ENCODE measurements at regions not wholly inside any gene's neighbourhood (a gene's known extent, or its start where the extent isn't known, plus 50 kb on each side); places are given as distances from the start of the nearest gene placed in this dataset.

DNA sequence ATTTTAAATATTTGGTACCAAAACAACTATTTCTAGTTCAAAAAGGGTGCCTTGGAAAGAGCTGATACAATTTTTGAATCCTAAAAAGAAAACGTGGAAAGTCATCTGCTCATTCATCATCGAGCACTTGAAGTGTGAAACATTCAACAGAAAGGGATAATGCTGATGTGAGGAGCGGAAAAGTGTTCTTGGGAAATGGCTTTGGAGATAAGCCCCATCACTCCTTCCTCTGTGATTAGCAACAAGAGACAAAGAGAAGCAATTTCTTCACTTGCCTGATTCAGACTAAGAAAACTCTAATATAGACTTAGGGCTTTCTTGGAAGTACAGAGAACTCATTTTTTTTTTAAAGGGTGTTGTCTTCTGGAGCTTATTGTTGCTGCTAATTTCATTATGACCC lies 74.9 kb downstream of the C9orf152 start:
- Histone ChIP-seq H3K27me3 (ENCODE audit: insufficient read depth, low read length) (no peaks in the 10 kb centered on the region), H2AFZ (ENCODE audit: low read depth, low read length) (no peak overlapping the region), H3K9me3 (ENCODE audit: low read length) (peaks cover 7% of the 10 kb centered on the region), H3K36me3 (ENCODE audit: insufficient read depth, low read length) (peaks cover 24% of the 10 kb centered on the region), H3K4me1 (ENCODE audit: insufficient read depth, low read length) (peaks cover 7% of the 10 kb centered on the region), H3K4me3 (ENCODE audit: low read length) (no peak overlapping the region)

DNA sequence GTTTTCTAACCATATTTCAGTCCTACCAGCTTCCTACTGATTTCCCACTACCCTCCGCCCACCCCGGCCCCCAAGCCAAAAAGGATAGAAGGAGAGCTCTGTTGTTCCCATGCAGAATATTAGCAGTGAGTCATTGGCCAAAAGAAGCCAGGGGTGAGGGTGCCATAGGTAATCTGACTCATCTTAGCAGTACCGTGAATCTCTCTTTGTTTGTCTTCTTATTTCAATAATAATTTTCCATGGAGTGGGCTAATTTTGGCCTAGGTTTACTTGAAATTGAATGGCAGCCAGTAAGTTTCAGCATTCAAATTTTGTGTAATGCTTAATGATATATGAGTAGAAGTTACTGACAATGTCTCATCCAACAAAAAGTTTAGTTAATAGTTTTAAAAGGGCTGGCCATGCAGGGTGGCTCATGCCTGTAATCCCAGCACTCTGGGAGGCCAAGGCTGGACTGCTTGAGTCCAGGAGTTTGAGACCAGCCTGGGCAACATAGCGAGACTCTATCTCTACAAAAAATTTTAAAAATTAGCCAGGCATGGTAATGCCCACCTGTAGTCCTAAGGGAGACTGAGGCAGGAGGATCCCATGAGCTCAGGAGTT lies 74.2 kb downstream of the C9orf152 start:
- Histone ChIP-seq H3K4me1 (ENCODE audit: insufficient read depth, low read length) (peaks cover 7% of the 10 kb centered on the region), H3K9me3 (ENCODE audit: low read length) (peaks cover 7% of the 10 kb centered on the region), H3K36me3 (ENCODE audit: insufficient read depth, low read length) (peaks cover 30% of the 10 kb centered on the region), H3K4me3 (ENCODE audit: low read length) (no peak overlapping the region), H3K27me3 (ENCODE audit: insufficient read depth, low read length) (no peaks in the 10 kb centered on the region), H2AFZ (ENCODE audit: low read depth, low read length) (no peak overlapping the region)

DNA sequence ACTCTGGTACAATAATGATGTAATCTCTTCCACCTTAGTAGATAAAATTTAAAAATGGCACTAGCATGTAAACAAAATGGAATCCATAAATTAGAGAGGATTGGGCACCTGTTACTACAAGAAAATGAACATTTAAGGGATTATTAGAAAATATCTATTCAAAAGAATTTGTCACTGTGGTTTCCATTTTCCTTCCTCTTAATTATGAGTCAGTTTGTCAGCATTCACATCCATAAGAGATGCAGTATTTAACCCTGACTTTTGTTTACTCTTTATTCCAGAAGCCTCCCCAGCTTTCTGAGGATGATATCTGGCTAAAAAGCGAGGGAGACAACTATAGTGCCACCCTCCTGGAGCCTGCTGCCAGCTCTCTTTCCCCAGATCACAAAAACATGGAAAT lies 72.1 kb downstream of the C9orf152 start:
- Histone ChIP-seq H3K4me3 (ENCODE audit: low read length) (no peak overlapping the region), H3K4me1 (ENCODE audit: insufficient read depth, low read length) (peaks cover 7% of the 10 kb centered on the region), H3K27me3 (ENCODE audit: insufficient read depth, low read length) (no peaks in the 10 kb centered on the region), H3K36me3 (ENCODE audit: insufficient read depth, low read length) (peaks cover 46% of the 10 kb centered on the region), H3K9me3 (ENCODE audit: low read length) (peaks cover 7% of the 10 kb centered on the region), H2AFZ (ENCODE audit: low read depth, low read length) (no peak overlapping the region)

DNA sequence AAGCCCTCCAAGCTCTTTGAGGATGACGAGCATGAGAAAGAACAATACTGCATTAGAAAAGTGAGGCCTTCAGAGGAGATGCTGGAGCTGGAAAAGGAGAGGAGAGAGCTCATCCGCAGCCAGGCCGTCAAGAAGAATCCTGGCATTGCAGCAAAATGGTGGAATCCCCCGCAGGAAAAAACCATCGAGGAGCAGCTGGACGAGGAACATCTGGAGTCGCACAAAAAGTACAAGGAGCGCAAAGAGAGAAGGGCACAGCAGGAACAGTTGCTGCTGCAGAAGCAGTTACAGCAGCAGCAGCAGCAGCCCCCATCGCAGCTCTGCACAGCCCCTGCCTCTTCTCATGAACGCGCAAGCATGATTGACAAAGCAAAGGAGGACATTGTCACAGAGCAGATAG lies 71.2 kb downstream of the C9orf152 start:
- Histone ChIP-seq H3K4me1 (ENCODE audit: insufficient read depth, low read length) (peaks cover under 1% of the 10 kb centered on the region), H3K9me3 (ENCODE audit: low read length) (peaks cover 7% of the 10 kb centered on the region), H3K4me3 (ENCODE audit: low read length) (no peak overlapping the region), H3K27me3 (ENCODE audit: insufficient read depth, low read length) (no peaks in the 10 kb centered on the region), H2AFZ (ENCODE audit: low read depth, low read length) (no peak overlapping the region), H3K36me3 (ENCODE audit: insufficient read depth, low read length) (peaks cover 46% of the 10 kb centered on the region)

DNA sequence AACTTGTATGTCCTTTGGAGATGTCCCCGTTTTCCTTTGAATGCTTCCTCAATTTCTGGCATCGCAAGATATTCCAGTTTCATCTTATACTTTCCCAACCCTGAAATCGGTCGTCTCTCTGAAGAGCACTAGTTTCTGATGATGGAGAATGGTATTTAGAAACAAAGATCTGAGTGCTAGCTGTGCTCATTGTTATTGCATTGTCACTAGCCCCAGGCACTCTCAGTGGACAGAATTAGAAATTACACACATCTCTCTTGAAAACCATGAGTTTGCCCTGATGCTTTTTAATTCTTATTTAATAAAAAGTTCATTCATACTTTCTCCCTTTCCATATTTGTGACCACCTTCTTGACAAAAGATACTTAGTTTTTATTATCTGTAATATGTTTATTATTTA lies 67.7 kb downstream of the C9orf152 start:
- peaks cover 46% of the 10 kb centered on the region for H3K36me3 ChIP-seq (ENCODE audit: insufficient read depth, low read length)

DNA sequence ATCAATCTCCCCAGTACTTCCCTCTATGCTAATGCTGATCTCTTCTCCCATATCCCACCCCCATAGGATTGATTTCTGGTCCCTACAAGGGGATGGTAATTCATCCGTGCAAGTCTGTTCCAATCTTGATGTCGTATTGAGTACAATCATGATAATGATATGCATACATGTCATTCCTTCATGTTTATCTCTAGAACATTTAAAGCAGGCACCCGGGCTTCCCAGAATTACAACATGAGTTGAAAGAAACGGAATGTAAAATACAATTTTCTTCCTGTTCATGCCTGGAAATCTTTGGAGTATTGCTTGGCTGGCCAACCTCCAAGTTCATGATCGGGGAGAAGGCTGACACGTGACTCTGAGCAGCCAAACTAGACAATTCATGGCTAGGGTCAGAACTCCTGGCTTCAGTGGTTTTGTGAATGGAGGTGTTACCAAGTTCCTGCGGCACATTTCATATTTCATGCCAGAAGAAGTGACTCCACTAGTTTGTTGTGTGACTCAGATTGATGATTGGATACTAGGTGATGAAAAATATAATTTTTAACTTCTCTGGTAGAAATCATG lies 66.6 kb downstream of the C9orf152 start:
- no peaks in the 10 kb centered on the region for H3K27me3 ChIP-seq (ENCODE audit: insufficient read depth, low read length)
- H3K36me3 ChIP-seq (ENCODE audit: insufficient read depth, low read length): peaks cover 40% of the 10 kb centered on the region
- H3K9me3 ChIP-seq (ENCODE audit: low read length): peaks cover 4% of the 10 kb centered on the region
- H3K4me3 ChIP-seq (ENCODE audit: low read length): no peak overlapping the region
- no peak overlapping the region for H2AFZ ChIP-seq (ENCODE audit: low read depth, low read length)
- H3K4me1 ChIP-seq (ENCODE audit: insufficient read depth, low read length): no peaks in the 10 kb centered on the region

More for the DNA sequence above, 67.7 kb downstream of the C9orf152 start:
- Histone ChIP-seq H3K27me3 (ENCODE audit: insufficient read depth, low read length) (no peaks in the 10 kb centered on the region), H2AFZ (ENCODE audit: low read depth, low read length) (no peak overlapping the region), H3K4me1 (ENCODE audit: insufficient read depth, low read length) (no peaks in the 10 kb centered on the region), H3K9me3 (ENCODE audit: low read length) (peaks cover 7% of the 10 kb centered on the region), H3K4me3 (ENCODE audit: low read length) (no peak overlapping the region)

DNA sequence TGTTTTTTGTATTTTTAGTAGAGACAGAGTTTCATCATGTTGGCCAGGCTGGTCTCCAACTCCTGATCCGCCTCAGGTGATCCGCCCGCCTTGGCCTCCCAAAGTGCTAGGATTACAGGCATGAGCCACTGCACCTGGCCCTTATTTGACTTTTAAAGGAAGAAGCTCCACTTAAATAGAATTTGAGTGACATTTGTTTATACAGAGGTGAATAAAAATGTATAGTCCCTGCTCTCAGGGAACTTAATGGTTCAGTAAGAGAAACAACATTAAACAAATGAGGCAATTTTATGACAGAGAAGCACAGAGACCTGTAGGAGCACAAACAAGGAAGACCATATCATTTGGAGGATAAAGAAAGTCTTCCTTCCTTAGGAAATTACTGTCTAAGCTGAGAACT lies 65.7 kb downstream of the C9orf152 start:
- Histone ChIP-seq H3K27me3 (ENCODE audit: insufficient read depth, low read length) (no peaks in the 10 kb centered on the region), H3K36me3 (ENCODE audit: insufficient read depth, low read length) (peaks cover 31% of the 10 kb centered on the region), H3K4me1 (ENCODE audit: insufficient read depth, low read length) (no peaks in the 10 kb centered on the region), H3K4me3 (ENCODE audit: low read length) (no peak overlapping the region), H2AFZ (ENCODE audit: low read depth, low read length) (no peak overlapping the region), H3K9me3 (ENCODE audit: low read length) (peaks cover 3% of the 10 kb centered on the region)

DNA sequence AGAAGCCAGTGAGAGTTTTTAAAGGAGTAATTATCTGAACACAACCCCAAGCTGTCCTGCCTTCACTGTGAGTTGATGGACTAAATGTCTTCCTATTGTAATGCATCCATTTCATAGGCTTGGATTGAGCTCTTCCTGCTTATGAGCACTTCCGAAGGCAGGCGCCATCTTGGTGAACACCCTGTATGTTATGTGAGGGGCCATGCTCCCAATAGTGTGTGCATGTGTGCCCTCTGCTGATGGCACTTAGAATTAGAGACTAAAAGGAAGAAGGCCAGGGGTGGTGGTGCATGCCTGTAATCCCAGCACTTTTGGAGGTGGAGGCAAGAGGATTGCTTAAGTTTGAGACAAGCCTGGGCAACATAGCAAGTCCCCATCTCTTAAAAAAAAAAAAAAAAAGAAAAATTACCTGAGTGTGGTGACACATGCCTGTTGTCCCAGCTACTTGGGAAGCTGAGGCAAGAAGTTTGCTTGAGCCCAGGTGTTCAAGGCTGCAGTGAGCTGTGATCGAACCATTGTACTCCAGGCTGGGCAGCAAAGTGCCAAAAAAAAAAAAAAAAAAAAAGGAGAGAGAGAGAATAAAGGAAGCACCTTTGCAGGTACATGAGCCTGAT lies 65.0 kb downstream of the C9orf152 start:
- Histone ChIP-seq H3K9me3 (ENCODE audit: low read length) (no peaks in the 10 kb centered on the region), H3K36me3 (ENCODE audit: insufficient read depth, low read length) (peaks cover 23% of the 10 kb centered on the region), H3K27me3 (ENCODE audit: insufficient read depth, low read length) (no peaks in the 10 kb centered on the region), H3K4me3 (ENCODE audit: low read length) (no peak overlapping the region), H3K4me1 (ENCODE audit: insufficient read depth, low read length) (no peaks in the 10 kb centered on the region), H2AFZ (ENCODE audit: low read depth, low read length) (no peak overlapping the region)

DNA sequence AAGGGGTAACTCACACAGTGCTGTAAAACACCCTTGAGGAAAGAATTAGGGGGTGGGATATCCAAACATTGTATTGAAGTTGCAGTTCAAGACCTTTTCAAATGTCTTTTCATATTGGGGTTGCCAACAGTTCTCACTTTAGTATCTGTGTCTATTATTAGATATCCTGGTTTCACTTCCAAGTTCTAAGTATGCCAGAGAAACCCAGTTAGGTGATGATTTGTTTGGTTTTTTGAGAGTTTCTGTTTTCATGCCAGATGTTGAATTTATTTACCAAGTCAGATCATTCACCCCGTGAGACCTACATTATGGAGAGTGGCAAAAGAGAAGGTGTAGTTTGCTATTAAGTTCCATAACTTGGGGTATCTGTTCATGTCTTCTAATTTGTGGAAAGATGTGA lies 64.5 kb downstream of the C9orf152 start:
- Histone ChIP-seq H3K4me3 (ENCODE audit: low read length) (no peak overlapping the region), H3K36me3 (ENCODE audit: insufficient read depth, low read length) (peaks cover 18% of the 10 kb centered on the region), H3K27me3 (ENCODE audit: insufficient read depth, low read length) (no peaks in the 10 kb centered on the region), H3K9me3 (ENCODE audit: low read length) (no peaks in the 10 kb centered on the region), H2AFZ (ENCODE audit: low read depth, low read length) (no peak overlapping the region), H3K4me1 (ENCODE audit: insufficient read depth, low read length) (peaks cover 4% of the 10 kb centered on the region)

DNA sequence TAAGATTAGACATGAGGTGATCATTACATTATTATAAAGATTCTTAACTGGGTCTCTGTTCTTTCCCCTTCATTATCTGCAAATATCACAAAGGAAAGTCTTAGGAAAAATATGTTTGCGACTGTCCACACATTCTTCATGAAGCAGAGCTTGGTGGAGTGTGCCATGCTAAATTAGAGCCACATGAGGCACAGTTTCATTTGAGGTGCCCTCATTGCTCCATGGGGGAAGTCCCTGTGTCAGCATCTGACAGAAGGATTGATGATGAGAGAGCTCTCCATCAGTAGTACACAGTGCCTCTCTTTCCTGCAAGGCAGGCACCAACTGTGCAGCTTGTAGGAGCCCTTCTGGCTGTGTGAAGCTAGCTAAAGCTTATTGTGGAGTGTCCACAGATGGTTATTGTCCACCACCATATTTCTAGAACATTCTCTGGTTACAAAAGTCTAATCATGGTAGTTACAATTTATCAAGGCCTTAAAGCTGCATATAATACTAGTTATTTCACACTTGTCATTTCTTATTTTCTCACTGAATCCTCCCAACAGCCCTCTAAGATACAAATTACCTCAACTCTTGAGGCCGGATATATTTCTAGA lies 63.9 kb downstream of the C9orf152 start:
- H2AFZ ChIP-seq (ENCODE audit: low read depth, low read length): no peak overlapping the region
- H3K4me1 ChIP-seq (ENCODE audit: insufficient read depth, low read length): peaks cover 4% of the 10 kb centered on the region
- no peak overlapping the region for H3K4me3 ChIP-seq (ENCODE audit: low read length)
- H3K27me3 ChIP-seq (ENCODE audit: insufficient read depth, low read length): no peaks in the 10 kb centered on the region
- no peaks in the 10 kb centered on the region for H3K9me3 ChIP-seq (ENCODE audit: low read length)
- H3K36me3 ChIP-seq (ENCODE audit: insufficient read depth, low read length): peaks cover 13% of the 10 kb centered on the region

DNA sequence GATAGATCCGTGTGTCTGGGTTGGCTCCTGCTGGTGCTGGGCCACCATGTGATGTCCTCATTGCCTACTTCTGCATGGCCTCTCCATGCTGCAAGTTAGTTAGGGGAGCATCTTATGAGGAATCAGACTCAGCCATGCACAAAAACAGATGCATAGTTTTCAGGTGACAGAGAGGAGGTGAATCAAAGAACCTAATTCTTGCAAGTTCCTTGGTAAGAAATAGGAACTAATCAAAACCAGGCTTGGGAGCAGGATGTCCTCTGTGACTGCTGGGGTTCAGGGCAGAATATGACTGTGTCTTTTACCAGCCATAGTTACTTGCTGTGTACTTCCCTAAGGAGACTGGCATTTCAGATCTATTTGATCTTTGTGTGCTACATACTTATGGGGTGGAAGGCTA lies 61.6 kb downstream of the C9orf152 start:
- no peaks in the 10 kb centered on the region for H3K36me3 ChIP-seq (ENCODE audit: insufficient read depth, low read length)
- no peak overlapping the region for H3K4me3 ChIP-seq (ENCODE audit: low read length)
- peaks cover 4% of the 10 kb centered on the region for H3K4me1 ChIP-seq (ENCODE audit: insufficient read depth, low read length)
- H3K27me3 ChIP-seq (ENCODE audit: insufficient read depth, low read length): no peaks in the 10 kb centered on the region
- no peak overlapping the region for H2AFZ ChIP-seq (ENCODE audit: low read depth, low read length)
- peaks cover 7% of the 10 kb centered on the region for H3K9me3 ChIP-seq (ENCODE audit: low read length)

DNA sequence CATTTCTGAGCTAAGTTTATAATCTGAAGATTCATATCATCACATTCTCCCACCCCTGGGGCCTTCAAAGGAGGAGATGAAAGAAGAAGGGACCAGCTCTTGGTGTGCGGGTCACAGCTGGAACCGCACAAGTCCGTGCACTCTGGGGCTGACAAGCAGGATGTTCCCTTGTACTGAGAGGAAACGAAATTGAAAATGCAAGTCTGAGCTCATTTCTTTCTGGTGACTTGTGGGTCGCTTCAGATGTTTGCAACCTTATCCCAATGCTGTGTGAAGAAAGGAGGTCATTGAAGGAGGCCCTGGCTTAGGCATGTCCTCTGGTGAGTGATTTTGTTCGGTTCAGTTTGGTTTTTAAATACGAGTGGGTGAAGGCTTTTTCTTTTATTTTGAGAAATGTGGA lies 59.6 kb downstream of the C9orf152 start:
- no peaks in the 10 kb centered on the region for H3K36me3 ChIP-seq (ENCODE audit: insufficient read depth, low read length)
- peaks cover 4% of the 10 kb centered on the region for H3K4me1 ChIP-seq (ENCODE audit: insufficient read depth, low read length)
- peaks cover 7% of the 10 kb centered on the region for H3K9me3 ChIP-seq (ENCODE audit: low read length)
- no peaks in the 10 kb centered on the region for H3K27me3 ChIP-seq (ENCODE audit: insufficient read depth, low read length)
- no peak overlapping the region for H2AFZ ChIP-seq (ENCODE audit: low read depth, low read length)
- H3K4me3 ChIP-seq (ENCODE audit: low read length): no peak overlapping the region

DNA sequence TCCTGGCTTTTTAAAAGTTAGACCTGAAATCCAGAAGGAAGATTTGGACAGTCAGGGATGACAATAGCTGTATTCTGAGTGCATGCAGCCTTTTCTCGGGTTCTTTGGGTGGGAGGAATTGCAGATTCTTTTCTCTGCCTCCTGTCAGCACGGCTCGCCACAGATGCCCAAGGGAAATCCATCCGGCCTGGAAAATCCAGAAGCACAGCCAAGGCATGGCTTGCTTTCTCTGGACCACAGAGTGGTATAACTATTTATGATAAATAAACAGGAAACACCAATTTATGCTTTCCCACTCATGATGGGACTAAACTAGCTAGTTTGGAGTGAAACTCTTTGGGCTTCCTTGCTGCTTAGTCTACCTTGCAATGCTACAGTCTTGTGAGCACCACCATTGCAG lies 59.1 kb downstream of the C9orf152 start:
- Histone ChIP-seq H3K4me3 (ENCODE audit: low read length) (no peak overlapping the region), H3K27me3 (ENCODE audit: insufficient read depth, low read length) (no peaks in the 10 kb centered on the region), H3K9me3 (ENCODE audit: low read length) (peaks cover 7% of the 10 kb centered on the region), H3K4me1 (ENCODE audit: insufficient read depth, low read length) (peaks cover 4% of the 10 kb centered on the region), H3K36me3 (ENCODE audit: insufficient read depth, low read length) (no peaks in the 10 kb centered on the region), H2AFZ (ENCODE audit: low read depth, low read length) (no peak overlapping the region)

Measured in neuron (in vitro differentiated cells).